H9 (cell line): ENCODE measurements at regions not wholly inside any gene's neighbourhood (a gene's known extent, or its start where the extent isn't known, plus 50 kb on each side); places are given as distances from the start of the nearest gene placed in this dataset.

ENCODE experiments used
- DNase-seq: peaks from one replicate; pipeline ENCODE4 v3.0.0-alpha.2; 2017
- H2AFZ ChIP-seq: one replicate; pipeline ENCODE4 v1.6.1; 2013; ENCODE audit warnings: mild to moderate bottlenecking, low read length, control low read depth, moderate library complexity
- H2AK5ac ChIP-seq: 2 replicates; pipeline ENCODE4 v1.6.1; 2013; ENCODE audit warnings: low read length, control low read depth, mixed read lengths; ENCODE audit not compliant: insufficient read length
- H2BK120ac ChIP-seq: one replicate; pipeline ENCODE4 v1.6.1; 2013; ENCODE audit warnings: low read depth, mild to moderate bottlenecking, low read length, control low read depth, inconsistent platforms; ENCODE audit not compliant: poor library complexity, severe bottlenecking
- H2BK12ac ChIP-seq: 2 replicates; pipeline ENCODE4 v1.6.1; 2013; ENCODE audit warnings: low read length, control low read depth, mixed read lengths, low read depth; ENCODE audit not compliant: insufficient read length
- H2BK15ac ChIP-seq: 2 replicates; pipeline ENCODE4 v1.6.1; 2013; ENCODE audit warnings: low read depth, low read length, control low read depth
- H2BK20ac ChIP-seq: one replicate; pipeline ENCODE4 v1.6.1; 2013; ENCODE audit warnings: low read depth, mild to moderate bottlenecking, low read length, control low read depth, inconsistent platforms; ENCODE audit not compliant: poor library complexity, severe bottlenecking
- H2BK5ac ChIP-seq: 2 replicates; pipeline ENCODE4 v1.6.1; 2013; ENCODE audit warnings: low read length, control low read depth, mixed read lengths; ENCODE audit not compliant: insufficient read length
- H3K14ac ChIP-seq: 2 replicates; pipeline ENCODE4 v1.6.1; 2013; ENCODE audit warnings: low read length, control low read depth; ENCODE audit not compliant: insufficient read depth
- H3K18ac ChIP-seq: 2 replicates; pipeline ENCODE4 v1.6.1; 2013; ENCODE audit warnings: low read depth, mild to moderate bottlenecking, mixed read lengths, low read length, control low read depth; ENCODE audit not compliant: insufficient read length
- H3K23ac ChIP-seq: 2 replicates; pipeline ENCODE4 v1.6.1; 2013; ENCODE audit warnings: low read length, control low read depth, mixed read lengths, low read depth; ENCODE audit not compliant: insufficient read length
- H3K23me2 ChIP-seq: 2 replicates; pipeline ENCODE4 v1.6.1; 2013; ENCODE audit warnings: low read depth, mild to moderate bottlenecking, mixed read lengths, low read length, control low read depth; ENCODE audit not compliant: insufficient read length, poor library complexity, severe bottlenecking
- H3K27ac ChIP-seq: 2 replicates; pipeline ENCODE4 v1.5.1; 2013; ENCODE audit warnings: low read length, control low read depth, mixed read lengths, low read depth; ENCODE audit not compliant: insufficient read length
- H3K27me3 ChIP-seq: 2 replicates; pipeline ENCODE4 v1.6.1; 2013; ENCODE audit warnings: low read length, control low read depth, inconsistent platforms; ENCODE audit not compliant: insufficient read depth
- H3K4ac ChIP-seq: 2 replicates; pipeline ENCODE4 v1.6.1; 2013; ENCODE audit warnings: low read depth, mild to moderate bottlenecking, control low read depth, inconsistent platforms, low read length, moderate library complexity
- H3K4me1 ChIP-seq: 2 replicates; pipeline ENCODE4 v1.6.1; 2013; ENCODE audit warnings: low read length, control low read depth, inconsistent platforms; ENCODE audit not compliant: insufficient read depth
- H3K4me2 ChIP-seq: 2 replicates; pipeline ENCODE4 v1.6.1; 2013; ENCODE audit warnings: low read length, control low read depth, mixed read lengths; ENCODE audit not compliant: insufficient read length, insufficient read depth
- H3K56ac ChIP-seq: 2 replicates; pipeline ENCODE4 v1.6.1; 2013; ENCODE audit warnings: low read depth, mild to moderate bottlenecking, mixed read lengths, low read length, control low read depth; ENCODE audit not compliant: insufficient read length
- H3K79me1 ChIP-seq: 2 replicates; pipeline ENCODE4 v1.6.1; 2013; ENCODE audit warnings: low read depth, mild to moderate bottlenecking, moderate library complexity, low read length, control low read depth, inconsistent platforms; ENCODE audit not compliant: insufficient read depth, poor library complexity, severe bottlenecking
- H3K79me2 ChIP-seq: 2 replicates; pipeline ENCODE4 v1.6.1; 2013; ENCODE audit warnings: low read length, control low read depth, inconsistent platforms; ENCODE audit not compliant: insufficient read depth
- H3K9ac ChIP-seq: 2 replicates; pipeline ENCODE4 v1.6.1; 2013; ENCODE audit warnings: low read length, control low read depth, mixed read lengths; ENCODE audit not compliant: insufficient read length; ENCODE audit errors: extremely low read depth
- H3K9me3 ChIP-seq: one replicate; pipeline ENCODE4 v1.6.1; 2013; ENCODE audit warnings: low read depth, low read length, inconsistent platforms; ENCODE audit not compliant: control insufficient read depth
- H3T11ph ChIP-seq: one replicate; pipeline ENCODE4 v1.6.1; 2013; ENCODE audit warnings: mild to moderate bottlenecking, low read length, control low read depth, inconsistent platforms
- H4K20me1 ChIP-seq: one replicate; pipeline ENCODE4 v1.6.1; 2013; ENCODE audit not compliant: control insufficient read depth, insufficient read length, insufficient read depth
- H4K5ac ChIP-seq: 2 replicates; pipeline ENCODE4 v1.6.1; 2013; ENCODE audit warnings: low read depth, mild to moderate bottlenecking, mixed read lengths, low read length, control low read depth; ENCODE audit not compliant: insufficient read length
- H4K8ac ChIP-seq: replicated peaks from 2 replicates; pipeline ENCODE4 v1.6.1; 2013; ENCODE audit warnings: low read length, control low read depth, mixed read lengths, low read depth; ENCODE audit not compliant: insufficient read length
- H4K91ac ChIP-seq: 2 replicates; pipeline ENCODE4 v1.6.1; 2013; ENCODE audit warnings: low read depth, mild to moderate bottlenecking, moderate library complexity, mixed read lengths, low read length, control low read depth; ENCODE audit not compliant: insufficient read length
- H3K27ac Mint-ChIP-seq, 3 experiments: 2 replicates in 2 of 3; 3 replicates in 1 of 3; pipeline ENCODE4 v1.8.0; 2020 to 2021; ENCODE audit warnings: mixed read lengths in 3 of 3, mild to moderate bottlenecking in 1 of 3, moderate library complexity in 1 of 3
- H3K27me3 Mint-ChIP-seq: 2 replicates; pipeline ENCODE4 v1.8.0; 2021; ENCODE audit warnings: low read depth, mild to moderate bottlenecking, moderate library complexity, mixed read lengths
- H3K36me3 Mint-ChIP-seq, 3 experiments: 2 replicates in 2 of 3; 3 replicates in 1 of 3; pipeline ENCODE4 v1.8.0; 2020 to 2021; ENCODE audit warnings: low read depth in 3 of 3, mixed read lengths in 3 of 3; ENCODE audit not compliant: insufficient read depth in 1 of 3
- H3K4me1 Mint-ChIP-seq, 2 experiments: 2 replicates each; pipeline ENCODE4 v1.8.0; 2020; ENCODE audit warnings: mixed read lengths in 2 of 2
- H3K4me3 Mint-ChIP-seq, 2 experiments: 2 replicates in 1 of 2; 3 replicates in 1 of 2; pipeline ENCODE4 v1.8.0; 2020 to 2021; ENCODE audit warnings: mild to moderate bottlenecking in 2 of 2, mixed read lengths in 2 of 2, moderate library complexity in 1 of 2
- H3K9me3 Mint-ChIP-seq, 2 experiments: 2 replicates in 1 of 2; 3 replicates in 1 of 2; pipeline ENCODE4 v1.8.0; 2020; ENCODE audit warnings: mild to moderate bottlenecking in 2 of 2, mixed read lengths in 2 of 2, moderate library complexity in 1 of 2
- WGBS: extraction: QIAGEN DNeasy Blood & Tissue Kit; methylation state at CpG from one replicate; pipeline ENCODE4 v1.1.7; 2013; ENCODE audit warnings: missing lambda C conversion rate, low lambda C conversion rate, mixed read lengths; ENCODE audit not compliant: insufficient read length; ENCODE audit errors: extremely low coverage; 5-methylcytosine and 5-hydroxymethylcytosine counted together
- TF ChIP-seq, protein P1 (sequence below): fragments of 200-600 bp; sonication (generic); conservative IDR thresholded peaks from 3 replicates; pipeline ENCODE4 v1.8.0; 2021; ENCODE audit warnings: antibody characterized with exemption, mild to moderate bottlenecking

DNA sequence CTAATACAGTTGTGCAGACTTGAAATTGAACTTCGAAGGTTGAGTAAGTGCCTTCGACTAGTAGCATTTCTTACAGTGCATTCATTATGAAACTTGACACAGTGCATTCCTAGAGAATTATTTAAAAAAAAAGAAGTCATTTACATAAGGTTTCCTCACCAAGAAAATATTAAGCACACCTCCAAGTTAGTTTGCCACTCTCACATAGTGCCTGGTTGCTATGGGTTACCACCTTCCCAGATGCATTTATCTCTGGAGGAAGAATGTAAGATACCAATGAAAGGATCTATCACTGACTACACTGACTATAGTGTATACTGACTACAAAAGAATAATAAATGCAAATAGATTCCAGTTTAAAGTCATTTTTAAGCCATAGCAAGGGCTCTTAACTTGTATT is 311.9 kb upstream of the RASGEF1B start:
- Histone ChIP-seq H3K23ac (no peak overlapping the region), H3K18ac (no peak overlapping the region), H3K4me1 (no peaks in the 10 kb centered on the region), H3K79me1 (no peaks in the 10 kb centered on the region), H2BK120ac (no peak overlapping the region), H3K56ac (no peak overlapping the region), H3K4ac (no peak overlapping the region), H3K9me3 (no peaks in the 10 kb centered on the region), H3K79me2 (no peaks in the 10 kb centered on the region), H2BK12ac (no peak overlapping the region), H4K20me1 (no peaks in the 10 kb centered on the region), H2BK5ac (no peak overlapping the region), H3K9ac (no peak overlapping the region), H3K23me2 (no peaks in the 10 kb centered on the region), H2AFZ (no peak overlapping the region), H3K27me3 (no peaks in the 10 kb centered on the region), H3K14ac (no peak overlapping the region), H3K27ac (no peak overlapping the region), H2BK15ac (no peak overlapping the region), H2BK20ac (no peak overlapping the region), H3K4me2 (no peak overlapping the region), H4K8ac (no peak overlapping the region), H3T11ph (no peak overlapping the region), H2AK5ac (no peak overlapping the region), H4K5ac (no peak overlapping the region), H4K91ac (no peak overlapping the region)
- Mint-ChIP-seq H3K36me3 (no peaks in the 10 kb centered on the region), H3K9me3 (no peaks in the 10 kb centered on the region), H3K4me3 (no peak overlapping the region), H3K4me1 (no peaks in the 10 kb centered on the region), H3K27me3 (no peaks in the 10 kb centered on the region), H3K27ac (no peak overlapping the region)
- DNase-seq = no peak
- TF ChIP-seq, protein P1, sequence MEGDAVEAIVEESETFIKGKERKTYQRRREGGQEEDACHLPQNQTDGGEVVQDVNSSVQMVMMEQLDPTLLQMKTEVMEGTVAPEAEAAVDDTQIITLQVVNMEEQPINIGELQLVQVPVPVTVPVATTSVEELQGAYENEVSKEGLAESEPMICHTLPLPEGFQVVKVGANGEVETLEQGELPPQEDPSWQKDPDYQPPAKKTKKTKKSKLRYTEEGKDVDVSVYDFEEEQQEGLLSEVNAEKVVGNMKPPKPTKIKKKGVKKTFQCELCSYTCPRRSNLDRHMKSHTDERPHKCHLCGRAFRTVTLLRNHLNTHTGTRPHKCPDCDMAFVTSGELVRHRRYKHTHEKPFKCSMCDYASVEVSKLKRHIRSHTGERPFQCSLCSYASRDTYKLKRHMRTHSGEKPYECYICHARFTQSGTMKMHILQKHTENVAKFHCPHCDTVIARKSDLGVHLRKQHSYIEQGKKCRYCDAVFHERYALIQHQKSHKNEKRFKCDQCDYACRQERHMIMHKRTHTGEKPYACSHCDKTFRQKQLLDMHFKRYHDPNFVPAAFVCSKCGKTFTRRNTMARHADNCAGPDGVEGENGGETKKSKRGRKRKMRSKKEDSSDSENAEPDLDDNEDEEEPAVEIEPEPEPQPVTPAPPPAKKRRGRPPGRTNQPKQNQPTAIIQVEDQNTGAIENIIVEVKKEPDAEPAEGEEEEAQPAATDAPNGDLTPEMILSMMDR = no peak
- no CpG with 5 or more reads among the region's 2 CpGs for WGBS
